ENCODE measurements at regions not wholly inside any gene's neighbourhood (a gene's known extent, or its start where the extent isn't known, plus 50 kb on each side); places are given as distances from the start of the nearest gene placed in this dataset.
"Not testable (repeated sequence)": the region's sequence is repeated elsewhere in the genome, so short reads cannot be mapped to it uniquely, and the experiment has no call there.

- DNase-seq = no peak
These were observed 77.0 kb upstream of the PTPN1 start for GRCh38 chr20:50433001-50433761.

- DNase-seq = no peak
These were observed 75.9 kb upstream of the PTPN1 start for GRCh38 chr20:50434321-50434652.

- no peak for DNase-seq
These were observed 75.4 kb upstream of the PTPN1 start for GRCh38 chr20:50434653-50435396.

- DNase-seq = no peak
These were observed 74.7 kb upstream of the PTPN1 start for GRCh38 chr20:50435397-50436051.

- no peak for DNase-seq
These were observed 74.0 kb upstream of the PTPN1 start for GRCh38 chr20:50436052-50436656.

- no peak for DNase-seq
These were observed 73.5 kb upstream of the PTPN1 start for GRCh38 chr20:50436696-50437095.

GRCh38 chr20:50438986-50439407 lies 71.2 kb upstream of the PTPN1 start:
- no peak for DNase-seq

GRCh38 chr20:50439539-50440453 lies 70.4 kb upstream of the PTPN1 start:
- no peak for DNase-seq

GRCh38 chr20:50442512-50442911 lies 67.7 kb upstream of the PTPN1 start:
- DNase-seq = no peak

- DNase-seq = no peak
These were observed 64.6 kb upstream of the PTPN1 start for GRCh38 chr20:50445354-50446151.

- no peak for DNase-seq
These were observed 63.7 kb upstream of the PTPN1 start for GRCh38 chr20:50446351-50447101.

- no peak for DNase-seq
These were observed 62.9 kb upstream of the PTPN1 start for GRCh38 chr20:50447102-50447804.

GRCh38 chr20:50447817-50448216 lies 62.4 kb upstream of the PTPN1 start:
- no peak for DNase-seq

GRCh38 chr20:50448625-50449403 lies 61.4 kb upstream of the PTPN1 start:
- DNase-seq = not testable (repeated sequence)

GRCh38 chr20:50449738-50450492 lies 60.3 kb upstream of the PTPN1 start:
- DNase-seq = no peak

- DNase-seq = no peak
These were observed 59.7 kb upstream of the PTPN1 start for GRCh38 chr20:50450493-50450826.

- DNase-seq = no peak
These were observed 59.1 kb upstream of the PTPN1 start for GRCh38 chr20:50450881-50451752.
